ENCODE measurements at regions not wholly inside any gene's neighbourhood (a gene's known extent, or its start where the extent isn't known, plus 50 kb on each side); places are given as distances from the start of the nearest gene placed in this dataset.

- TF ChIP-seq CTCF (IDR thresholded peaks at IDR 0.05; ENCODE audit: unreplicated experiment) = no peak
- Mint-ChIP-seq H3K9me3 (no peaks in the 10 kb centered on the region), H3K27me3 (ENCODE audit: low read depth) (no peaks in the 10 kb centered on the region), H3K4me1 (peaks cover 25% of the 10 kb centered on the region), H3K36me3 (no peaks in the 10 kb centered on the region), H3K27ac (no peak overlapping the region), H3K4me3 (no peak overlapping the region)
- no peak for DNase-seq (ENCODE audit: low spot score in 2 of 2, unreplicated experiment in 2 of 2)
These were observed 101.4 kb downstream of the BTC start for GRCh38 chr4:74692972-74693371.
